ENCODE measurements at regions not wholly inside any gene's neighbourhood (a gene's known extent, or its start where the extent isn't known, plus 50 kb on each side); places are given as distances from the start of the nearest gene placed in this dataset.

- DNase-seq: no peak
Measured at GRCh38 chr15:47437491-47437890, 279.8 kb upstream of the SEMA6D start.

GRCh38 chr15:47439146-47440111 is 277.9 kb upstream of the SEMA6D start:
- no peak for DNase-seq

- DNase-seq: no peak
Measured at GRCh38 chr15:47442371-47442770, 274.9 kb upstream of the SEMA6D start.

- no peak for DNase-seq
Measured at GRCh38 chr15:47443839-47444238, 273.5 kb upstream of the SEMA6D start.

- DNase-seq: no peak
Measured at GRCh38 chr15:47445723-47446392, 271.4 kb upstream of the SEMA6D start.

DNA sequence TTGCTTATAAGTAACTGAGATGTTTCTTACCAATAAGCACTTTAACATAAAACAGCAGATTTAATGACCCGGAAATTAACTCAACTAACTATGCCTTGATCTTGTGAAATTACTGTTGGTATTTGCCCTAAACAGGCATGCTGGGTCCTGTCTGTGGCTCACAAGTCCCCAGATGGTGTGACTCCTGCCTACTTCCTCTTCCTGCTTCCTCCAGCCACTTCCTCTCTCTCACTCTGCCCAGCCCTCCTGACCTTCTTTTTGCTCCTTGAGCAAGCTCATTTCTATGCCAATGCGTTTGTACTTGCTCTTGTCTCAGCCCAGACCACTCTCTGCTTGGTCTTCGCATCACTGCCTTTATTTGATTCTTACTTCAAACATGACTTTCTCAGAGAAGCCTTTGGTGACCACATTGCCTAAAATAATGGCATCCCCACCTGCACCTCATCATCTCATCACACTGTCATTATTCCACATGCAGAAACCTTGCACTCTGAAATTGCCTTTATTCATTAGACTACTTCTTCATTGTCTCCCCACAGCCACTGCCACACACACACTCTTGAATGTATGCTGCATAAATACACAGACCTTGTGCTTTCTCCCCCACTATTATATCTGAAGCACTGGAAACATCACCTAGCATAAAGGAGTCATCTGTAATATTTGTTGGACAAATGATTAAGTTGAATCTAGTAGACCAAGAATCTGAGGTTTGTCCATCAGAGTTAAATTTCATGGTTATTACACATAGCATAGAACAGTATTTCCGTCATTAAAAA is 256.3 kb upstream of the SEMA6D start:
- peak; percentile 40 for DNase-seq

GRCh38 chr15:47461652-47462141 is 255.6 kb upstream of the SEMA6D start:
- DNase-seq: no peak

GRCh38 chr15:47466357-47466756 is 250.9 kb upstream of the SEMA6D start:
- DNase-seq: no peak

DNA sequence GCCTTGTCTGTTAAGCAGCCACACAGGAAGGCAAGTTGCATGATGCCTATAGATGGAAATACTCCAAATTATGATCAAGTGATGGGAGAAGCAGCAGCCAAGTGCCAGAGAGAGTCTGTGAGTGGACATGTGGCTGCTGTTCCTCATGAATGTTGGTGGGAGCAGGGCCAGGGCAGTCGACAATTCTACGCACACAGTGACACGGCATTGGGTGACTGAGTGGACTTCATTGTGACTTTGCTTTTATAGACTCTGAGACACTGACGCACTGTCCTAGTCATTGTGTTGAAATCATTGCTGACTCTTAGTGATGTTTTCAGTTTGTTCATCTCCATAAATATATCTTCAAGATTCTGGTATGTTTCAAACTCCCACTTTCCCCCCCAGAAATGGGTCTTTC is 246.3 kb upstream of the SEMA6D start:
- no peak for DNase-seq

- no peak for DNase-seq
Measured at GRCh38 chr15:47473106-47473725, 244.1 kb upstream of the SEMA6D start.

DNA sequence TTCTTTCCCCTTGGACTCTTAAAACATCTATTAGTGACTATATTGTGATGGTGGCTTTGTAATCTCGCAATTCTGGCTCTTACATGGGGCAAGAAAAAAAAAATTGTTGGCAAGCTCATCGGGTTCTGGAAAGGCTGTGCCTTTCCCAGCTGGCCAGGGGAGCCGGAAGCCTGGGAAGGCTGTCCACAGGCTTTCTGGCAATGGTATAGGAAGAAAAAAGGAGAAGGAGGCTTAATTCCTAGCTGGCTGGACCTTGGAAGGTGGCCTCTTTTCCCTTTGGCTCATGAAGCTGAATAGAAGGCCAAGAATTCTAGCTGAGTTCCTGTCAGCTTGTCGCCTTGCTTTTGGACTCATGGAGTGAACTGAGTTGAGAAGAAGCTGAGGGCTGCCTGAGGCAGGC is 243.5 kb upstream of the SEMA6D start:
- DNase-seq: no peak

DNA sequence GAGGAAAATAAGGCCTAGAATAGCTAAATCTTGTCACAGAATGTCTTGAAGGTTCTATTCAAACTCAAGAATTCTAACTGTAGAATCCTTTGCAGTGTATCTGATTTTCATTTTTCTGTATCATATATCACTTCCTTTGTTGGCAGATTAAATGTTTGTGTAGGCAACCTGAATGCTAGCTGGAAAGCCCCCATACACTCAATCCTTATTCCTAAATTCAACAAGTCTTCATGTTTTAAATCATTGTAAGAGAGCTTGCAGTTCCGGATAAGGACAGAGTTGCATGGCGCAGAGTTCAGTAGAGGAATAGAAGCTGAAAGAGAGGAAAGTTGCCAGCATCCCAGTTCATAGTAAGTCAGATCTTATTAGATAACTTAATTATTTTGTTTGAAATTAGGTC is 242.0 kb upstream of the SEMA6D start:
- no peak for DNase-seq

GRCh38 chr15:47477341-47477740 is 240.0 kb upstream of the SEMA6D start:
- DNase-seq: no peak

DNA sequence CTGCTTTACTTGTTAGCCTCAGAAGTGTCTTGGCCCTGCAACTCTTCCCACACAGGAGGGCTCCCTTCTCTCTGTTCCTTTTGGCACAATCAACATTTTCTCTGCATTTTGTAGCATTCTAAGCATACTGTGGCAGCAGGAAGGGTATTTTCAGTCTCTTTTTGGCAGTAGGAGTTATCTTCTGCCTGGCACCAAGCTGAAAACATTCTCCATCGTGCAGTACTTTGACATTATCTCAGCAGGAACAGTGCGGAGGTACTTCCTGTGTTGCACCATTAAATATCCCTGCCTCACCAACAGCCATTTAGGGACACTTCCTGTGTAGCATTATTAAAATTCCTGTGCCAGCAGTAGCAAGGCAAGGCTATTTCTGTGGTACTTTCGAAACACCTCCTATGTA is 233.2 kb upstream of the SEMA6D start:
- no peak for DNase-seq

- DNase-seq: no peak
Measured at GRCh38 chr15:47484997-47485396, 232.3 kb upstream of the SEMA6D start.

- DNase-seq: no peak
Measured at GRCh38 chr15:47485419-47485818, 231.9 kb upstream of the SEMA6D start.

DNA sequence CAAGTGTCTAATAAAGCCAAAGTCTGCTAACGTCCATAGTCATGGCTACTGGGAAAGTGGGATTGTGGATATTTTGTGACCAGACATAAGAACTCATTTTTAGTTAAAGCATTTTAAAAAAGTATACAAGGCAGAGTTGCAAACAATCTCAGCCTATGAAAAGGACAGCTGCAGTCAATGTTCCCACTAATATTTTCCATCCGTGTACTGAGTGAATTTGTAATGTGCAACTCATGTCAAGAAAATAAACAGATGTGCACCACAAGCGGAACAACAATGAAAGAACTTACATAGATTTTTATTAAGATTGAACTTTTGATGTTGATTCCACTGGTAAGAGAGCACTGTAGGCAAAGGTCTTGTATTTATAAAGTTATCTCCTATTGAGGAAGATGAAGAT is 231.3 kb upstream of the SEMA6D start:
- DNase-seq: no peak

GRCh38 chr15:47492195-47492594 is 225.1 kb upstream of the SEMA6D start:
- no peak for DNase-seq

DNA sequence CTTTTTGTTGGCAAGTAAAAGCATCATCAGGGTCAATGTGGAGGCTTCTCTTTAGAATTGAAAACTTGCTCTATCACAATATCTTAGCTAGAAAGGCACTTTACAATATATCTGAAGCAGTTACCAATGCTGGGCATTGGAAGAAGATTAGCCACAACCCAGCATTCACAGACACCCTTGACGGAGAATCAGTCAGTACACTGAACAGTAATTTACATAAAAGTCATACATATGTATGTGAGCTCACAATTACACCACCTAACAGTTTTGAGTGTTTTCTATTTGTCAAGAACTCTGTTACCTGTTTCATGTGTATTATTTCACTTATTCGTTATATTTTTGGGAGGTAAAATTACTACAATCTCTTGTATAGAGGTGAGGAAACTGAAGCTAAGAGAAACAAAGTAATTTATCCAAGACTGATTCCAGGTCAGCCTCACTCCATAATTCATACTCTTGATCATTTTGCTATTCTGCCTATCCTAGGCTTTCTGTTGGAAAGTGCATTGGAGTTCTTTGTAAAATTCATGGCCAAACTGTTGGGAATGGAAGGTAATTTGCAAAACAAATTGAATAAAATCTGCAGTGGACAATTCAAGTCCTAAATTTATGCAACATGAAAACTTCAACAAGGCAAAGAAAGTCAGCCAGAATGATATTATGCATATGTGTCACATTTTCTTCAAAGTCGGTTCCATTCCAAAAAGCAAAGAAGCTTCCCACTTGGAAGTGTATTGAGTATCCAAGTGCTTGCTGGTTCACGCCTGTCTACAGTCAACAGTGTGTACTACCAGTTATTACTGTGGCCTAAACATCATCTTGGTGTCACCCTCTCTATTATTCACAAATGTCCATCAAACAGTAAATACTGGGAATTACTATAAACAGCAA is 223.7 kb upstream of the SEMA6D start:
- no peak for DNase-seq

DNA sequence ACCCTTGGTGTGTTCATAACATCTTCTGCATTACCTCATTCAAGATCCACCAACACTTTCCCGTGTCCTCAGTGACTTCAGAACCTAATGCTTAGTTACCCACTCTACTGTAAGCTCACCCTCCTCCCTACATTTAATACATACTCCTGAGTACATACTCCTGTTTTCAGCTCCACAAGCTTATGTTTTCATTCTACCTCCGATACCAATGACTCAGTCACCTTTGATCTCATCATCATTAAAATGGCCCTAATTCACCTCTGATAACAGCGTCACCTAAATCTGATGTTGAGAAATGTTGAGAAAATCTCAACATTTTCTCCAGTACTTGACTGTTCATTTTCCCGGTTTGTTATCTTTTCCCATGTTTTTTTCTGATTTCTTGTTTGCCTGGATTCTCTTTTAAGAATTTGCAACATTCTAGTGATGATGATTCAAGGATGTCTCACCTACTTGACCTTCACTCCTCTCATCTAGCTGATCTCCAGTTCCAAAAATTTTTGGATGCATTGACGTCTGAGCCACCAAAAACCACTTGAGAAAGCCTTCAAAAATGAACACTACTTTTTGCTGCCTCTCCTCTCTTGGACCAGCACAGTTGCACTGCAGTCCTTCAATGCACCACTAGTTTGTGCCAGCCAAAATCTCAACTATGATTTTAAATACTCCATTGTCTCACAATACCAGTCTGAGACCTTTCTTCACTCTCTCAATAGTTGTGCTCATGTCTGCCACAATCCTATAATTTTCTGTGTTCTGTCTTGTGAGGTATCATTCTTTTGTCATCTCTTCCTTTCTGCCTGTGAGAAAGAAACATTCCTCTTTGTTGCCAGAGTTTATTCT is 220.7 kb upstream of the SEMA6D start:
- no peak for DNase-seq

GRCh38 chr15:47500842-47501241 is 216.5 kb upstream of the SEMA6D start:
- no peak for DNase-seq

Measured in inflammatory macrophage treated with lipopolysaccharide for 4 hours (primary cell).